ENCODE measurements at regions not wholly inside any gene's neighbourhood (a gene's known extent, or its start where the extent isn't known, plus 50 kb on each side); places are given as distances from the start of the nearest gene placed in this dataset.

GRCh38 chr1:24257373-24257772, 61.8 kb upstream of the GRHL3 start:
- no peaks in the 10 kb centered on the region for H3K4me1 ChIP-seq
- no peaks in the 10 kb centered on the region for H4K20me1 ChIP-seq (ENCODE audit: low read depth)
- H3K79me2 ChIP-seq (ENCODE audit: low read depth), result no peaks in the 10 kb centered on the region
- H3K9me3 ChIP-seq (ENCODE audit: low read depth), result no peaks in the 10 kb centered on the region
- no peak overlapping the region for H3K4me3 Mint-ChIP-seq
- no peak overlapping the region for H3K4me3 ChIP-seq
- no peak for DNase-seq (ENCODE audit: low spot score)
- H3K27ac Mint-ChIP-seq, result no peak overlapping the region
- H3K36me3 Mint-ChIP-seq, result no peaks in the 10 kb centered on the region
- H3K9ac ChIP-seq, result no peak overlapping the region
- H3K27me3 ChIP-seq, result no peaks in the 10 kb centered on the region
- no peaks in the 10 kb centered on the region for H3K9me3 Mint-ChIP-seq
- no peak for TF ChIP-seq CTCF (IDR thresholded peaks at IDR 0.05)
- TF ChIP-seq EZH2phosphoT487 (IDR thresholded peaks at IDR 0.05), result no peak
- no peak for TF ChIP-seq EZH2 (IDR thresholded peaks at IDR 0.05)
- no peaks in the 10 kb centered on the region for H3K4me1 Mint-ChIP-seq
- peaks cover 5% of the 10 kb centered on the region for H3K27me3 Mint-ChIP-seq (ENCODE audit: insufficient read depth, low read depth)
- H3K27ac ChIP-seq, result no peak overlapping the region
- no peak overlapping the region for H2AFZ ChIP-seq (replicated peaks)
- no peaks in the 10 kb centered on the region for H3K36me3 ChIP-seq
- H3K4me2 ChIP-seq, result no peak overlapping the region
- no peaks in the 10 kb centered on the region for H3F3A ChIP-seq (ENCODE audit: low read depth)

GRCh38 chr1:24256687-24257086, 62.5 kb upstream of the GRHL3 start:
- Mint-ChIP-seq H3K27ac (no peak overlapping the region), H3K36me3 (no peaks in the 10 kb centered on the region), H3K4me1 (no peaks in the 10 kb centered on the region), H3K4me3 (no peak overlapping the region), H3K27me3 (ENCODE audit: insufficient read depth, low read depth) (peaks cover 8% of the 10 kb centered on the region), H3K9me3 (no peaks in the 10 kb centered on the region)
- no peaks in the 10 kb centered on the region for H3F3A ChIP-seq (ENCODE audit: low read depth)
- no peaks in the 10 kb centered on the region for H4K20me1 ChIP-seq (ENCODE audit: low read depth)
- no peaks in the 10 kb centered on the region for H3K27me3 ChIP-seq
- H3K27ac ChIP-seq, result no peak overlapping the region
- no peaks in the 10 kb centered on the region for H3K9me3 ChIP-seq (ENCODE audit: low read depth)
- no peaks in the 10 kb centered on the region for H3K36me3 ChIP-seq
- no peak overlapping the region for H3K4me2 ChIP-seq
- TF ChIP-seq EZH2 (IDR thresholded peaks at IDR 0.05), result no peak
- no peak for TF ChIP-seq CTCF (IDR thresholded peaks at IDR 0.05)
- no peak for TF ChIP-seq EZH2phosphoT487 (IDR thresholded peaks at IDR 0.05)
- no peak overlapping the region for H2AFZ ChIP-seq (replicated peaks)
- no peak overlapping the region for H3K9ac ChIP-seq
- DNase-seq (ENCODE audit: low spot score), result no peak
- H3K79me2 ChIP-seq (ENCODE audit: low read depth), result no peaks in the 10 kb centered on the region
- no peaks in the 10 kb centered on the region for H3K4me1 ChIP-seq
- no peak overlapping the region for H3K4me3 ChIP-seq

GRCh38 chr1:24255226-24255625, 63.9 kb upstream of the GRHL3 start:
- Histone ChIP-seq H3K27me3 (no peaks in the 10 kb centered on the region), H3K4me1 (no peaks in the 10 kb centered on the region)

More at GRCh38 chr1:24255226-24255625, 63.9 kb upstream of the GRHL3 start:
- Histone ChIP-seq H3K36me3 (no peaks in the 10 kb centered on the region), H3K4me3 (no peak overlapping the region), H3K27ac (no peak overlapping the region), H2AFZ (replicated peaks) (peak overlapping the region; percentile 42), H3F3A (ENCODE audit: low read depth) (no peaks in the 10 kb centered on the region), H3K9me3 (ENCODE audit: low read depth) (no peaks in the 10 kb centered on the region), H3K9ac (no peak overlapping the region), H4K20me1 (ENCODE audit: low read depth) (no peaks in the 10 kb centered on the region), H3K4me2 (no peak overlapping the region), H3K79me2 (ENCODE audit: low read depth) (no peaks in the 10 kb centered on the region)
- DNase-seq (ENCODE audit: low spot score), result no peak
- no peaks in the 10 kb centered on the region for H3K9me3 Mint-ChIP-seq
- H3K4me1 Mint-ChIP-seq, result no peaks in the 10 kb centered on the region
- H3K27ac Mint-ChIP-seq, result no peak overlapping the region
- TF ChIP-seq CTCF (IDR thresholded peaks at IDR 0.05) (no peak), EZH2phosphoT487 (IDR thresholded peaks at IDR 0.05) (no peak), EZH2 (IDR thresholded peaks at IDR 0.05) (no peak)
- no peak overlapping the region for H3K4me3 Mint-ChIP-seq
- no peaks in the 10 kb centered on the region for H3K36me3 Mint-ChIP-seq
- H3K27me3 Mint-ChIP-seq (ENCODE audit: insufficient read depth, low read depth), result peaks cover 8% of the 10 kb centered on the region
